HFF-Myc (cell line): ENCODE measurements at regions not wholly inside any gene's neighbourhood (a gene's known extent, or its start where the extent isn't known, plus 50 kb on each side); places are given as distances from the start of the nearest gene placed in this dataset.
"Not testable (repeated sequence)": the region's sequence is repeated elsewhere in the genome, so short reads cannot be mapped to it uniquely, and the experiment has no call there.

Experiments used
- DNase-seq: peaks from one replicate; pipeline ENCODE4 v3.0.0-alpha.2; 2011; ENCODE audit warnings: low read depth; ENCODE audit errors: extremely low read depth
- H3K4me3 ChIP-seq: replicated peaks from 2 replicates; pipeline ENCODE4 v1.5.1; 2011; ENCODE audit warnings: low read depth, mild to moderate bottlenecking, control low read depth, low read length
- TF ChIP-seq, protein P1 (sequence below): IDR thresholded peaks from 2 replicates; pipeline ENCODE4 v1.5.1; 2012; ENCODE audit warnings: mild to moderate bottlenecking, low read depth, low read length, control low read depth; ENCODE audit errors: missing control alignments

DNA sequence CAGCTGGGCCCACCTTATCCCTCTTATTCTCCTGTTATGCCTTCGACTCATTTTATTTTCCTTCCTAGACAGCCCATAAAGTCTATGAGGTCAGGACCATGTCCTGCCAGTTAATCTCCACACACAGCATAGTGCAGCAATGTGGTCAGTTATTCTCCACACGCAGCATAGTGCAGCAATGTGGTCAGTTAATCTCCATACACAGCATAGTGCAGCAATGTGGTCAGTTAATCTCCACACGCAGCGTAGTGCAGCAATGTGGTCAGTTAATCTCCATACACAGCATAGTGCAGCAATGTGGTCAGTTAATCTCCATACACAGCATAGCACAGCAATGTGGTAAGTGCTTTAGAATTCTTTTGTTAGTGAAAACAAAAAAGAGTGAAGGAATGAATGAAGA is 77.8 kb downstream of the TEX36 start:
- TF ChIP-seq, protein P1, sequence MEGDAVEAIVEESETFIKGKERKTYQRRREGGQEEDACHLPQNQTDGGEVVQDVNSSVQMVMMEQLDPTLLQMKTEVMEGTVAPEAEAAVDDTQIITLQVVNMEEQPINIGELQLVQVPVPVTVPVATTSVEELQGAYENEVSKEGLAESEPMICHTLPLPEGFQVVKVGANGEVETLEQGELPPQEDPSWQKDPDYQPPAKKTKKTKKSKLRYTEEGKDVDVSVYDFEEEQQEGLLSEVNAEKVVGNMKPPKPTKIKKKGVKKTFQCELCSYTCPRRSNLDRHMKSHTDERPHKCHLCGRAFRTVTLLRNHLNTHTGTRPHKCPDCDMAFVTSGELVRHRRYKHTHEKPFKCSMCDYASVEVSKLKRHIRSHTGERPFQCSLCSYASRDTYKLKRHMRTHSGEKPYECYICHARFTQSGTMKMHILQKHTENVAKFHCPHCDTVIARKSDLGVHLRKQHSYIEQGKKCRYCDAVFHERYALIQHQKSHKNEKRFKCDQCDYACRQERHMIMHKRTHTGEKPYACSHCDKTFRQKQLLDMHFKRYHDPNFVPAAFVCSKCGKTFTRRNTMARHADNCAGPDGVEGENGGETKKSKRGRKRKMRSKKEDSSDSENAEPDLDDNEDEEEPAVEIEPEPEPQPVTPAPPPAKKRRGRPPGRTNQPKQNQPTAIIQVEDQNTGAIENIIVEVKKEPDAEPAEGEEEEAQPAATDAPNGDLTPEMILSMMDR = no peak
- no peak for DNase-seq
- H3K4me3 ChIP-seq = no peak overlapping the region

DNA sequence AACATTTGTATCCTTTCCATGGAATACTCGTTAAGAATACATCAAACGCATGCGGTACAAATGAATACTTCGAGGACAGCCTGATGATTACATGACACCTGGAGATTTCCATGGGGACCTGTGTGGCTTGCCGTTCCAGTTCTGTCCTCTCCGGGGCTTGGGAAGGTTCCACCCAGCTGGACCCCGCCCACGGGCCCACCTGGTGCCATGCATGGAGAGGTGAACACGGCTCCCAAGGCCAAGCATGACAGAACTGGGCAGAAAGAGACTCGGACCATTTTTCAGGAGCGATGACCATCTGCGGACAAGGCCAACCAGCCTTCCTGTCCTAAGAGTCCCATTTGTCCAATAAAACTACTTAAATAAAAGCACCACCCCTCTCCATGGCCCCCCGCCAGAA is 80.1 kb downstream of the TEX36 start:
- no peak for DNase-seq
- TF ChIP-seq, protein P1 = no peak
- no peak overlapping the region for H3K4me3 ChIP-seq

DNA sequence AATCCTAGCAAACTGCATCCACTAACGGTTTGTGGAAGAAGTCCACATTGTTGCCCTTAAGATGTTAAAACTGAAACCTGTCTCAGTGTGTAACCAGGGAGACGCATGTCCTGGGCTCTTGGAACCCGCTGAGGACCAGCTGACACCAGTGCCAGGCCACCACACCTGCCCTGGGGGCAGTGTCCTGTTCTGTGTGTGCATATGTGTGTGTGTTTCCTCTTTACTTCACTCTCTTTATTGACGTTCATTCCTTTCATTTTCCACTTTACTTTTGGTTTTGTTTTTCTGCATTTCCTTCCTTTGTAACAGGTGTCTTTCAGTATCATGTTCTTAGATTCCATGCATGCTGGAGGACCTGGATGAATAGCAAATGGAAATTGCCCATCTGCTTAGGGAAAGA is 83.8 kb downstream of the TEX36 start:
- H3K4me3 ChIP-seq = no peak overlapping the region
- TF ChIP-seq, protein P1 = no peak
- DNase-seq = no peak

DNA sequence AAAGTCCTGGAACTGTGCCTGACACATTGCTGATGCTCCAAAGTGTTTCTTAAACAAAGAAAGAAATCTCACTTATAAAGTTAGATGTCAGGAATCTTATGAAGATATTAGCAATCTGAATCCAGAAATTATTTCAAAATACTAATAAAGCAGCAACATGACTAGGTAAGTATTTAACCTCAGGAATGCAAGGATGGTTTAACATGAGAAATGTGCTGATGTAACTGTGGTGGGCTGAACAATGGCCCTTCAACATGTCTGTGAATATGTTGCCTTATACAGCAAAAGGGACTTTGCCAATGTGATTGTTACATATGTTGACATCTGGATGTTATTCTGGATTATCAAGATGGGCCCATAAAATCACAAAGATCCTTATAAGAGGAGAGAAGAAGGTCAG is 87.1 kb downstream of the TEX36 start:
- TF ChIP-seq, protein P1 = no peak
- no peak overlapping the region for H3K4me3 ChIP-seq
- no peak for DNase-seq

DNA sequence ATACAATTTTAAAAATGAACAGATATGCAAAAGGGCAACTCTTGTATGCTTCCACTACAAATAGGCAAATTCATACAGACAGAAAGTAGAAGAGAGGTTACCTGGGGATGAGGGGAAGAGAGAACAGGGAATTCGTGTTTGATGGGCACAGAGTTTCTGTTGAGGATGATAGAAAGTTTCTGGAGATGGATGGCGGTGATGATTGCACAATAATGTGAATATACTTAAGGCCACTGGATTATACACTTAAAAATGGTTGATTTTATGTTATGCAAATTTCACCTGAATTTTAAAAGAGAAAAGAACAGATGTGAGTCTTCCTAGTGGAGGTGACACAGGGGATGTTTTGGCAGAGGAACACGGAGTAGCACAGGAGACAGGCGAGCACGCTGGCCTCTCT is 89.3 kb downstream of the TEX36 start:
- TF ChIP-seq, protein P1 = no peak
- no peak overlapping the region for H3K4me3 ChIP-seq
- no peak for DNase-seq

DNA sequence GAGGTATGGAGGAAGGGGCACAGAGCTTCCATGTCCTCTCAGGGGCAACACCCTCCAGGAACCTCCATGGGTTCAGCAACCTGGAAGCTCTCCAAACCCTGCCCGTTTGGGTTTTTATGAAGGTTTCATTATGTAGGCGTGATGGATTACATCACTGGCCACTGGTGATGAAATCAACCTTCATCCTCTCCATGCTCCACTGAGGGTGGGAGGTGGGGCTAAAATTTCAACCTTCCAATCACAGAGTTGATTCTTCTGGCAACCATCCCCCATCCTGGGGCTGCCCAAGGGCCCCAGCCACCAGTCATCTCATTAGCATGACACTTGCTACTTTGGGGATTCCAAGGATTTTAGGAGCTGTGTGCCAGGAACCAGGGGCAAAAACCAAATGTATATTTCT is 90.1 kb downstream of the TEX36 start:
- H3K4me3 ChIP-seq = no peak overlapping the region
- TF ChIP-seq, protein P1 = no peak
- no peak for DNase-seq

DNA sequence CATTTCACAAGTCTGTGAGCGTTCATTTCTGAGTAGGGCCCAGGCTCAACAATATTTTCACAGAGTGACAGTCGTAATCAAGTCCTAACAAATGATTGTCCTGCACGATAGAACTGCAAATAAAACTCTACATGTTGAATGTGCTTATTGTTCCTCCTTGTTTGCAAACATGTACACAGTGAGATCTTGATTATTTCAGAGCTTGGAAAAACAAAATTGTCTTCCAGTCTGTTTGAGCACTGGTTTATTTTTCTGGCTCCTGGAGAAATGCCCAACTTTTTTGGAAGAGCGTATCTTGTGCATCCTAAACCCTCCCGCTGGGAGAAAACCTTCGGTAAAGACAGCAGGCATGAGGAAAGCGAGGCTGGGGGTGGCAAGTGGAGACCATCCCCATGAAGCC is 91.1 kb downstream of the TEX36 start:
- TF ChIP-seq, protein P1 = no peak
- DNase-seq = no peak

DNA sequence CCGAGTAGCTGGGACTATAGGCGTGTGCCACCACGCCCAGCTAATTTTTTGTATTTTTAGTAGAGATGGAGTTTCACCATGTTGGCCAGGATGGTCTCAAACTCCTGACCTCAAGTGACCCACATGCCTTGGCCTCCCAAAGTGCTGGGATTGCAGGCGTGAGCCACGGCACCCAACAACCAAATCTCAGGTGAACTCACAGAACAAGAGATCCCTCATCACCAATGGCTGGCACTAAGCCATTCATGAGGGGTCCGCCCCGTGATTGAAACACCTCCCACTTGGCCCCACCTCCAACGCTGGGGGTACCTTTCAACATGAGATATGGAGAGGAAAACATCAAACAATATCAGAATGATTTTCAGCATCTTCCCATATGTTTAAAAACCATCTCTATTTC is 94.2 kb downstream of the TEX36 start:
- not testable (repeated sequence) for H3K4me3 ChIP-seq, DNase-seq

More for the DNA sequence above, 91.1 kb downstream of the TEX36 start:
- no peak overlapping the region for H3K4me3 ChIP-seq
